SK-N-SH (cell line): ENCODE measurements at regions not wholly inside any gene's neighbourhood (a gene's known extent, or its start where the extent isn't known, plus 50 kb on each side); places are given as distances from the start of the nearest gene placed in this dataset.

Source experiments
- CTCF ChIA-PET: fragments of 300-600, 350-600 bp; formaldehyde crosslinking; extraction: SDS; loops from one replicate; lab custom pipeline; 2021; lab: Yijun Ruan, JAX
- POLR2A ChIA-PET: fragments of 350-600 bp; sonication (Branson Sonifier 250); formaldehyde crosslinking; extraction: SDS; loops from one replicate; lab custom pipeline; 2020; ENCODE audit warnings: antibody characterized with exemption, inconsistent platforms; lab: Yijun Ruan, JAX
- DNase-seq: peaks from one replicate; pipeline ENCODE4 v3.0.0; 2012
- H2AFZ ChIP-seq: fragments of 200-600 bp; sonication (generic); 2 replicates; pipeline ENCODE4 v1.8.1; 2016; ENCODE audit warnings: antibody characterized with exemption, mild to moderate bottlenecking, low read depth
- H3F3A ChIP-seq: fragments of 200-600 bp; sonication (generic); replicated peaks from 2 replicates; pipeline ENCODE3; 2016; ENCODE audit warnings: antibody characterized with exemption, mild to moderate bottlenecking; ENCODE audit not compliant: insufficient read depth
- H3K27ac ChIP-seq, 2 experiments: fragments of 200-500 bp in 1 of 2; fragments of 200-600 bp in 1 of 2; sonication (Bioruptor generic) in 1 of 2; sonication (generic), shearing (Covaris generic) in 1 of 2; 2 replicates each; pipeline versions ENCODE4 v1.5.1 to v1.6.1; 2014 to 2016; ENCODE audit warnings: low read depth in 2 of 2, inconsistent platforms in 1 of 2, low read length in 1 of 2, mild to moderate bottlenecking in 1 of 2, mixed read lengths in 1 of 2
- H3K27me3 ChIP-seq: fragments of 200-600 bp; sonication (generic), shearing (Covaris generic); 2 replicates; pipeline ENCODE4 v1.6.1; 2016; ENCODE audit warnings: mixed run types; ENCODE audit not compliant: insufficient read depth
- H3K36me3 ChIP-seq, 2 experiments: fragments of 200-500 bp in 1 of 2; fragments of 200-600 bp in 1 of 2; sonication (Bioruptor generic) in 1 of 2; sonication (generic) in 1 of 2; replicated peaks in 1 of 2; 2 replicates each; pipeline versions ENCODE3 to v1.5.1; 2014 to 2016; ENCODE audit warnings: low read length in 1 of 2, mild to moderate bottlenecking in 1 of 2; ENCODE audit not compliant: insufficient read depth in 2 of 2, control insufficient read depth in 1 of 2
- H3K4me1 ChIP-seq, 2 experiments: fragments of 200-500 bp in 1 of 2; fragments of 200-600 bp in 1 of 2; sonication (Bioruptor generic) in 1 of 2; sonication (generic), shearing (Covaris generic) in 1 of 2; 2 replicates each; pipeline versions ENCODE4 v1.5.1 to v1.6.1; 2014 to 2016; ENCODE audit warnings: low read depth in 1 of 2, low read length in 1 of 2, mixed run types in 1 of 2; ENCODE audit not compliant: insufficient read depth in 2 of 2, control insufficient read depth in 1 of 2
- H3K4me2 ChIP-seq: fragments of 200-600 bp; sonication (generic), shearing (Covaris generic); 2 replicates; pipeline ENCODE4 v1.6.1; 2017; ENCODE audit warnings: mixed run types
- H3K4me3 ChIP-seq, 2 experiments: fragments of 200-500 bp in 1 of 2; fragments of 200-600 bp in 1 of 2; sonication (Bioruptor generic) in 1 of 2; sonication (generic), shearing (Covaris generic) in 1 of 2; 2 replicates each; pipeline versions ENCODE4 v1.5.1 to v1.8.1; 2014 to 2016; ENCODE audit warnings: low read depth in 2 of 2, inconsistent platforms in 1 of 2, low read length in 1 of 2, mild to moderate bottlenecking in 1 of 2, mixed read lengths in 1 of 2, moderate library complexity in 1 of 2
- H3K79me2 ChIP-seq: fragments of 200-600 bp; sonication (generic); 2 replicates; pipeline ENCODE4 v1.8.1; 2017; ENCODE audit warnings: mild to moderate bottlenecking; ENCODE audit not compliant: insufficient read depth
- H3K9ac ChIP-seq: fragments of 200-600 bp; sonication (generic); 2 replicates; pipeline ENCODE4 v1.6.1; 2017; ENCODE audit warnings: mixed run types
- H3K9me2 ChIP-seq: fragments of 200-600 bp; sonication (generic); 2 replicates; pipeline ENCODE4 v1.6.1; 2017; ENCODE audit warnings: mixed run types
- H3K9me3 ChIP-seq: fragments of 200-600 bp; sonication (generic); 2 replicates; pipeline ENCODE4 v1.6.1; 2017; ENCODE audit warnings: mixed run types, mild to moderate bottlenecking, moderate library complexity
- H4K20me1 ChIP-seq: fragments of 200-600 bp; sonication (generic); 2 replicates; pipeline ENCODE4 v1.6.1; 2017; ENCODE audit warnings: mild to moderate bottlenecking, mixed run types; ENCODE audit not compliant: insufficient read depth
- CHD2 ChIP-seq: fragments of 150-350 bp; IDR thresholded peaks from 2 replicates; pipeline ENCODE4 v1.6.1; 2018; ENCODE audit warnings: low read length; ENCODE audit not compliant: partially characterized antibody
- CTCF ChIP-seq: fragments of 200-600 bp; sonication (generic); IDR thresholded peaks from 2 replicates; pipeline ENCODE4 v1.6.1; 2017; ENCODE audit warnings: antibody characterized with exemption, mild to moderate bottlenecking, moderate library complexity
- ELF1 ChIP-seq: IDR thresholded peaks from 2 replicates; pipeline ENCODE4 v1.4.0; 2012
- EP300 ChIP-seq, 2 experiments: IDR thresholded peaks; 2 replicates each; pipeline versions ENCODE4 v1.4.0 to v1.6.1; 2012; ENCODE audit warnings: borderline replicate concordance in 1 of 2, low read depth in 1 of 2, low read length in 1 of 2
- FOSL2 ChIP-seq: IDR thresholded peaks from 2 replicates; pipeline ENCODE4 v1.4.0; 2012; ENCODE audit warnings: low read depth, mild to moderate bottlenecking, moderate library complexity, borderline replicate concordance
- GABPA ChIP-seq: IDR thresholded peaks from 2 replicates; pipeline ENCODE4 v1.4.0; 2012; ENCODE audit warnings: low read depth, mild to moderate bottlenecking
- IRF3 ChIP-seq: fragments of 150-350 bp; IDR thresholded peaks from 2 replicates; pipeline ENCODE4 v1.6.1; 2016; ENCODE audit warnings: mild to moderate bottlenecking, low read depth, low read length
- JUND ChIP-seq: IDR thresholded peaks from 2 replicates; pipeline ENCODE4 v1.4.0; 2012
- MAX ChIP-seq: IDR thresholded peaks from 2 replicates; pipeline ENCODE4 v1.4.0; 2012; ENCODE audit warnings: low read depth
- MEF2A ChIP-seq: IDR thresholded peaks from 2 replicates; pipeline ENCODE4 v1.4.0; 2012; ENCODE audit warnings: low read depth, borderline replicate concordance
- MXI1 ChIP-seq: IDR thresholded peaks from 2 replicates; pipeline ENCODE4 v1.6.1; 2012; ENCODE audit warnings: mild to moderate bottlenecking, low read depth, low read length, improper control_type of control experiment
- POLR2AphosphoS5 ChIP-seq: IDR thresholded peaks from 2 replicates; pipeline ENCODE4 v1.6.1; 2012; ENCODE audit warnings: low read depth, low read length
- RAD21 ChIP-seq: IDR thresholded peaks from 2 replicates; pipeline ENCODE4 v1.6.1; 2012; ENCODE audit warnings: mild to moderate bottlenecking, low read length
- RCOR1 ChIP-seq: fragments of 150-350 bp; IDR thresholded peaks from 2 replicates; pipeline ENCODE4 v1.6.1; 2017; ENCODE audit warnings: antibody characterized with exemption, low read length
- RFX5 ChIP-seq: IDR thresholded peaks from 2 replicates; pipeline ENCODE4 v1.6.1; 2012; ENCODE audit warnings: mild to moderate bottlenecking, improper control_type of control experiment, low read length
- RXRA ChIP-seq: IDR thresholded peaks from 2 replicates; pipeline ENCODE4 v1.4.0; 2012; ENCODE audit warnings: low read depth, mild to moderate bottlenecking, borderline replicate concordance
- SIN3A ChIP-seq: IDR thresholded peaks from 2 replicates; pipeline ENCODE4 v1.6.1; 2012; ENCODE audit warnings: low read depth, mild to moderate bottlenecking, low read length, moderate library complexity, borderline replicate concordance
- SMC3 ChIP-seq: IDR thresholded peaks from 2 replicates; pipeline ENCODE4 v1.6.1; 2012; ENCODE audit warnings: low read depth, low read length, improper control_type of control experiment
- TAF1 ChIP-seq: IDR thresholded peaks from 2 replicates; pipeline ENCODE4 v1.6.1; 2012; ENCODE audit warnings: low read depth, mild to moderate bottlenecking, low read length, moderate library complexity, borderline replicate concordance
- TEAD4 ChIP-seq: IDR thresholded peaks from 2 replicates; pipeline ENCODE4 v1.4.0; 2012; ENCODE audit warnings: mild to moderate bottlenecking, borderline replicate concordance; ENCODE audit not compliant: insufficient read depth
- USF2 ChIP-seq: fragments of 150-350 bp; IDR thresholded peaks from 2 replicates; pipeline ENCODE4 v1.6.1; 2017; ENCODE audit warnings: antibody characterized with exemption, low read length, low read depth, borderline replicate concordance
- YY1 ChIP-seq: IDR thresholded peaks from 2 replicates; pipeline ENCODE4 v1.4.0; 2012; ENCODE audit warnings: low read depth, mild to moderate bottlenecking
- WGBS: methylation state at CpG from one replicate; pipeline ENCODE4 v1.1.6; 2017; ENCODE audit warnings: low lambda C conversion rate; 5-methylcytosine and 5-hydroxymethylcytosine counted together

GRCh38 chr2:61694312-61695274, 156.4 kb upstream of the XPO1 start:
- peak overlapping the region; percentile 99 for H2AFZ ChIP-seq
- ChIA-PET POLR2A (interaction anchor here (1.0 kb wide), 1 partner anchor 69 kb away, joined by 3 read pairs; no protein-coding TSS in a partner anchor), CTCF (interaction anchor here (1.0 to 1.5 kb wide), 2 partner anchors 9 to 23 kb away, joined by 3 to 4 read pairs; no protein-coding TSS in a partner anchor)
- peak; percentile 62 for TF ChIP-seq MAX
- TF ChIP-seq RXRA = no peak
- TF ChIP-seq GABPA = peak; percentile 49
- TF ChIP-seq TAF1 = peak; percentile 67
- TF ChIP-seq CTCF = peak; percentile 74
- TF ChIP-seq SIN3A = 0 out of 2 replicates have a peak, but pooled peaks have one; percentile 36
- TF ChIP-seq MEF2A = no peak
- peak; percentile 23 for TF ChIP-seq RAD21
- peak; percentile 25; the same call in 1 of the 2 replicates for TF ChIP-seq SMC3
- TF ChIP-seq POLR2AphosphoS5 = peak; percentile 87
- no peak for TF ChIP-seq YY1
- TF ChIP-seq RCOR1 = no peak
- peak; percentile 43 for TF ChIP-seq MXI1
- peak; percentile 9 for TF ChIP-seq CHD2
- peak; percentile 53 for TF ChIP-seq ELF1
- peaks cover 0 to 8% of the 10 kb centered on the region in 2 experiments; a peak in 2 of 4 replicates for H3K4me1 ChIP-seq
- no peaks in the 10 kb centered on the region for H3K9me2 ChIP-seq
- peak; percentile 97 for DNase-seq
- no peaks in the 10 kb centered on the region for H4K20me1 ChIP-seq
- no peaks in the 10 kb centered on the region for H3F3A ChIP-seq
- H3K9ac ChIP-seq = peak overlapping the region; percentile 65
- H3K9me3 ChIP-seq = no peaks in the 10 kb centered on the region
- peak overlapping the region; percentile 78 to 86 for H3K4me3 ChIP-seq
- H3K79me2 ChIP-seq = no peaks in the 10 kb centered on the region
- no peaks in the 10 kb centered on the region for H3K36me3 ChIP-seq
- peak overlapping the region in 1 of 2 experiments; percentile 72; a peak in 2 of 4 replicates for H3K27ac ChIP-seq
- no peaks in the 10 kb centered on the region for H3K27me3 ChIP-seq
- peak overlapping the region; percentile 76 for H3K4me2 ChIP-seq
- 22% methylated on average over 24 of the region's 47 CpGs for WGBS

GRCh38 chr2:61693744-61694143, 155.6 kb upstream of the XPO1 start:
- TF ChIP-seq FOSL2 (no peak), USF2 (no peak), RFX5 (no peak), TEAD4 (no peak), IRF3 (no peak), MEF2A (no peak), JUND (no peak), EP300 (IDR thresholded peaks at IDR 0.05; ENCODE audit: borderline replicate concordance in 1 of 2, low read depth in 1 of 2, low read length in 1 of 2) (no peak), MXI1 (no peak)
- TF ChIP-seq, all 33 proteins: peak for 0
- ChIA-PET POLR2A (interaction anchor here (1.0 kb wide), 1 partner anchor 70 kb away, joined by 3 read pairs; no protein-coding TSS in a partner anchor), CTCF (no interaction called here)
- H3K36me3 ChIP-seq = no peaks in the 10 kb centered on the region
- H3K9me2 ChIP-seq = no peaks in the 10 kb centered on the region
- 96% methylated on average over 2 of the region's 2 CpGs for WGBS
- H3K9me3 ChIP-seq = no peaks in the 10 kb centered on the region
- H3K4me1 ChIP-seq = peaks cover 0 to 8% of the 10 kb centered on the region in 2 experiments; a peak in 2 of 4 replicates
- H3K4me2 ChIP-seq = no peak overlapping the region; the same call in 1 of the 2 replicates
- no peak overlapping the region for H3K9ac ChIP-seq
- no peaks in the 10 kb centered on the region for H4K20me1 ChIP-seq
- H3K27me3 ChIP-seq = no peaks in the 10 kb centered on the region
- DNase-seq = no peak
- H3K4me3 ChIP-seq = no peak overlapping the region
- no peaks in the 10 kb centered on the region for H3F3A ChIP-seq
- no peaks in the 10 kb centered on the region for H3K79me2 ChIP-seq
- H2AFZ ChIP-seq = peak overlapping the region; percentile 99; the same call in 1 of the 2 replicates
- H3K27ac ChIP-seq = no peak overlapping the region
